ENCODE measurements at regions not wholly inside any gene's neighbourhood (a gene's known extent, or its start where the extent isn't known, plus 50 kb on each side); places are given as distances from the start of the nearest gene placed in this dataset.

DNA sequence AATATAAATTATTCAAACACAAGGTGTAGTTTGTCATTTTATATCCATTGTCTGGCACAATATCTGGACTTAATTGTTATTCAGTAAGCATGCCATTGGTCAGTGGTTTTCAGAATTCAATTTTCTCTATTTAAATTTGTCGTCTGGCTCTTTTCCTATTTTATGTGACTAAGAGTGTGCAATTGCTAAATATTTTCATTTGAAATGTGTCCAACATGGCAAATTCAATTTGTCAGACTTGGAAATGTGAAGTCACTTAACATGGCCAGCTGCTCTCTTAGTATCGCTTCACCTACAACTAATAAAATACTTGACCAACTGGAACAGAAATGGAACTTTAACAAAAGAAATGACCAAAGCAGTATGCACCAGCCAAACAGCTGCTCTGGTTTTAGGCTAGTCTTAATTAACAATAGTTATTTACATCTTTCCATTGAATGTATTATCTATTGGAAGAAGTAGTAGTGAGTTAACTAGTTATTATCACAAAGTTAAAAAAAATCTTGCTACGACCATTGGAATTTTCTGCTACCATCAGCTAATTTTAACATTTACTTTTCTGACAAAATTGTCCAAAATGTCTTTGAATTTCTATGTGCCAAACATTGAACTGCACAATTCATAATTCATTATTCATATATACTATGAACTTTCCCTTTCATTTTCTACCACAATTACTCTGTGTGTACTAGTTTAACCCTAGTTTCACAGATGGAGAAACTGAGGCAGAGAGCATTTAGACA is 720.7 kb upstream of the FAM174A start:
- no peaks in the 10 kb centered on the region for H3K36me3 ChIP-seq (ENCODE audit: insufficient read depth, low read length)
- no peaks in the 10 kb centered on the region for H3K79me2 ChIP-seq (ENCODE audit: insufficient read depth, low read length)
- no peak overlapping the region for H3K4me3 ChIP-seq (ENCODE audit: insufficient read depth, low read length)
- no peaks in the 10 kb centered on the region for H3K27me3 ChIP-seq (ENCODE audit: insufficient read depth, low read length)
- H3K4me1 ChIP-seq (ENCODE audit: insufficient read depth, low read length): no peaks in the 10 kb centered on the region
- no peak overlapping the region for H3K4me2 ChIP-seq (ENCODE audit: insufficient read depth, low read length)
- no peak overlapping the region for H2AFZ ChIP-seq (ENCODE audit: low read length)
- H3K9me3 ChIP-seq (ENCODE audit: low read depth, low read length): no peaks in the 10 kb centered on the region
- no peaks in the 10 kb centered on the region for H4K20me1 ChIP-seq (ENCODE audit: insufficient read depth, low read length)
- no peak for DNase-seq (ENCODE audit: insufficient read length, low spot score, missing footprints)
- H3K27ac ChIP-seq (ENCODE audit: low read depth, low read length): no peak overlapping the region
- TF ChIP-seq, protein P1, sequence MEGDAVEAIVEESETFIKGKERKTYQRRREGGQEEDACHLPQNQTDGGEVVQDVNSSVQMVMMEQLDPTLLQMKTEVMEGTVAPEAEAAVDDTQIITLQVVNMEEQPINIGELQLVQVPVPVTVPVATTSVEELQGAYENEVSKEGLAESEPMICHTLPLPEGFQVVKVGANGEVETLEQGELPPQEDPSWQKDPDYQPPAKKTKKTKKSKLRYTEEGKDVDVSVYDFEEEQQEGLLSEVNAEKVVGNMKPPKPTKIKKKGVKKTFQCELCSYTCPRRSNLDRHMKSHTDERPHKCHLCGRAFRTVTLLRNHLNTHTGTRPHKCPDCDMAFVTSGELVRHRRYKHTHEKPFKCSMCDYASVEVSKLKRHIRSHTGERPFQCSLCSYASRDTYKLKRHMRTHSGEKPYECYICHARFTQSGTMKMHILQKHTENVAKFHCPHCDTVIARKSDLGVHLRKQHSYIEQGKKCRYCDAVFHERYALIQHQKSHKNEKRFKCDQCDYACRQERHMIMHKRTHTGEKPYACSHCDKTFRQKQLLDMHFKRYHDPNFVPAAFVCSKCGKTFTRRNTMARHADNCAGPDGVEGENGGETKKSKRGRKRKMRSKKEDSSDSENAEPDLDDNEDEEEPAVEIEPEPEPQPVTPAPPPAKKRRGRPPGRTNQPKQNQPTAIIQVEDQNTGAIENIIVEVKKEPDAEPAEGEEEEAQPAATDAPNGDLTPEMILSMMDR (IDR thresholded peaks at IDR 0.05; ENCODE audit: extremely low read depth, low read depth, low read length): no peak

DNA sequence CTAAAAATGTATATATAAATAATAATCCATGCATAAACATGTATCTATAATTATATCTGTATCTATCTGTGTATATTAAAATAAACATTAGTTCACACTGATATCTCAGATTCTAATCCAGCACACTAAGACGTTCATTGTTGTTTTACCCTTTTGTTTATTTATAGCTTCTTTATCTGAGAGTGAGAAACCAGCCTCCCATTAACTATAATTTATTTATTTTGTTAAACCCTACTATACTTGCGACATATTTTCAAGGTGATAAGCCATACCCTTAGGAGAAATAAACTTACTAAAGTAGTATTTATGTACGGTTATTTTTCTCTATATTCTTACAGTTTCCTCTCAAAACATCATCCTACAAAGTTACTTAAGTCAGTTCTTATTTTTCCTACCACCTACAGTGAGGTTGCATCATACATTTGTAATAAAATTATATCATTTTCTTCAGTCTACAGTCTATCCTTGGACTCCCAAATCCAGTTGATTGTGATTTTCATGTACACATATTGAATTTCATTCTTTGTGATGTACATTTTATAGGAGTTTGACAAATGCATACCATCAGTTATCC is 726.4 kb upstream of the FAM174A start:
- TF ChIP-seq, protein P1 (IDR thresholded peaks at IDR 0.05; ENCODE audit: extremely low read depth, low read depth, low read length): no peak
- H3K36me3 ChIP-seq (ENCODE audit: insufficient read depth, low read length): no peaks in the 10 kb centered on the region
- DNase-seq (ENCODE audit: insufficient read length, low spot score, missing footprints): no peak

DNA sequence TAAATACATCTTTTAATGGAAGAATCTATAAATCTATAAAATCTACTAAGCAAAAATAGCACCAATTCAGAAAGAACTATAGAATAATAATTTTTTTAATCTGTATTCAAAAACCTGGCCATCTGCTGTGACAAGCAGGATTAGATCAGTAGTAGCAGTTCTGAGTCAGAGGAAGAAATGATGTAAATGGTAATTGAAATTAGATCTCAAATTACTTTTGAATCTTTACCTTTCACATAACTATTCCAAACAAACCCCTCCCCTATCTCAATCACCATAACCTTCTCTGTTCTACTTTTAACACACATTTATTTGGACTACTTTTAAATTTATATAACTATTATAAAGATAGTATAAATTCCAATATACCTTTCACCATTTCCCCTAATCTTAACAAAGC is 727.8 kb upstream of the FAM174A start:
- no peaks in the 10 kb centered on the region for H3K4me1 ChIP-seq (ENCODE audit: insufficient read depth, low read length)
- no peaks in the 10 kb centered on the region for H3K79me2 ChIP-seq (ENCODE audit: insufficient read depth, low read length)
- DNase-seq (ENCODE audit: insufficient read length, low spot score, missing footprints): no peak
- TF ChIP-seq, protein P1 (IDR thresholded peaks at IDR 0.05; ENCODE audit: extremely low read depth, low read depth, low read length): no peak
- H4K20me1 ChIP-seq (ENCODE audit: insufficient read depth, low read length): no peaks in the 10 kb centered on the region
- no peak overlapping the region for H3K27ac ChIP-seq (ENCODE audit: low read depth, low read length)
- H3K4me3 ChIP-seq (ENCODE audit: insufficient read depth, low read length): no peak overlapping the region
- H3K27me3 ChIP-seq (ENCODE audit: insufficient read depth, low read length): no peaks in the 10 kb centered on the region
- no peaks in the 10 kb centered on the region for H3K36me3 ChIP-seq (ENCODE audit: insufficient read depth, low read length)
- H2AFZ ChIP-seq (ENCODE audit: low read length): no peak overlapping the region
- H3K4me2 ChIP-seq (ENCODE audit: insufficient read depth, low read length): no peak overlapping the region
- no peaks in the 10 kb centered on the region for H3K9me3 ChIP-seq (ENCODE audit: low read depth, low read length)

More for the DNA sequence above, 726.4 kb upstream of the FAM174A start:
- Histone ChIP-seq H3K4me2 (ENCODE audit: insufficient read depth, low read length) (no peak overlapping the region), H3K79me2 (ENCODE audit: insufficient read depth, low read length) (no peaks in the 10 kb centered on the region), H2AFZ (ENCODE audit: low read length) (no peak overlapping the region), H4K20me1 (ENCODE audit: insufficient read depth, low read length) (no peaks in the 10 kb centered on the region), H3K4me1 (ENCODE audit: insufficient read depth, low read length) (no peaks in the 10 kb centered on the region), H3K27ac (ENCODE audit: low read depth, low read length) (no peak overlapping the region), H3K27me3 (ENCODE audit: insufficient read depth, low read length) (no peaks in the 10 kb centered on the region), H3K9me3 (ENCODE audit: low read depth, low read length) (no peaks in the 10 kb centered on the region), H3K4me3 (ENCODE audit: insufficient read depth, low read length) (no peak overlapping the region)

DNA sequence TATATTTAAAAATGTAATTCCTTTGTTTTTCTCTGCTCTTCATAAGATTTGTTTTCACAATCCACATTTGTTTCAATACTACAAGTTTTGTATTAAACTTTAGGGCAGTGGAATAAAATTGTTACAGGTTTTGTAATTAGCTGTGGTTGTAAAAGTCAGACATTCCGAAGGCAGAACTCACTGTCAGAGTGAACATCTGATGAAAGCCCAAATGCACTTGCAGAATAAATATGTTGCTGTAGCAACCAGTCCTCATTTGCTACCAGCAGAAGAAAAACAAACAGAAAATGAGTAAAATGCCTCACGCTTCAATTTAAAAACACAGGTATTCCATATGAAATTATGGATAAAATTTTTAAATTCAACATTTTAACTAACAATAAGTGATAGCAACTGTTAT is 740.1 kb upstream of the FAM174A start:
- no peaks in the 10 kb centered on the region for H3K27me3 ChIP-seq (ENCODE audit: insufficient read depth, low read length)
- H3K27ac ChIP-seq (ENCODE audit: low read depth, low read length): no peak overlapping the region
- no peak overlapping the region for H3K4me2 ChIP-seq (ENCODE audit: insufficient read depth, low read length)
- TF ChIP-seq, protein P1 (IDR thresholded peaks at IDR 0.05; ENCODE audit: extremely low read depth, low read depth, low read length): no peak
- no peak overlapping the region for H2AFZ ChIP-seq (ENCODE audit: low read length)
- H3K79me2 ChIP-seq (ENCODE audit: insufficient read depth, low read length): no peaks in the 10 kb centered on the region
- H3K4me1 ChIP-seq (ENCODE audit: insufficient read depth, low read length): no peaks in the 10 kb centered on the region
- no peaks in the 10 kb centered on the region for H4K20me1 ChIP-seq (ENCODE audit: insufficient read depth, low read length)
- no peak overlapping the region for H3K4me3 ChIP-seq (ENCODE audit: insufficient read depth, low read length)
- no peak for DNase-seq (ENCODE audit: insufficient read length, low spot score, missing footprints)
- peaks cover 4% of the 10 kb centered on the region for H3K9me3 ChIP-seq (ENCODE audit: low read depth, low read length)
- H3K36me3 ChIP-seq (ENCODE audit: insufficient read depth, low read length): no peaks in the 10 kb centered on the region
